Hematopoietic multipotent progenitor cell treated with erythropoietin and hydrocortisone succinate and interleukin-3 and kit ligand, for 4 days (in vitro differentiated cells): ENCODE measurements at regions not wholly inside any gene's neighbourhood (a gene's known extent, or its start where the extent isn't known, plus 50 kb on each side); places are given as distances from the start of the nearest gene placed in this dataset.

Experiments
- DNase-seq: peaks from one replicate; pipeline ENCODE4 v3.0.0-alpha.2; 2015

DNA sequence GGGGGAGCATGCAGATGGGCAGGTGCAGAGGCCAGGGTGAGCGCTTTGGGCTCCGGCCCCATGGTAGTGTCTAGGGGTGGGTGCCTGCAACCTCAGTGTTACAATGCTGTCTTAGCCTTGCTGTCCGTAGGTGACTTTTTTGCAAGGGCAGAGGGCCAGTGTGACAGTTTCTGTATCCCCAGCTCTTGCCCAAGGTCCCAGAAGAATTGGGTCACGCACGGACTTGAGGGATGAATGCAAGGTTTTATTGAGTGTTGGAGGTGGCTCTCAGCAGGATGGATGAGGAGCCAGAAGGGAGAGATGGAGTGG is 492.5 kb downstream of the AGTPBP1 start:
- DNase-seq: no peak

DNA sequence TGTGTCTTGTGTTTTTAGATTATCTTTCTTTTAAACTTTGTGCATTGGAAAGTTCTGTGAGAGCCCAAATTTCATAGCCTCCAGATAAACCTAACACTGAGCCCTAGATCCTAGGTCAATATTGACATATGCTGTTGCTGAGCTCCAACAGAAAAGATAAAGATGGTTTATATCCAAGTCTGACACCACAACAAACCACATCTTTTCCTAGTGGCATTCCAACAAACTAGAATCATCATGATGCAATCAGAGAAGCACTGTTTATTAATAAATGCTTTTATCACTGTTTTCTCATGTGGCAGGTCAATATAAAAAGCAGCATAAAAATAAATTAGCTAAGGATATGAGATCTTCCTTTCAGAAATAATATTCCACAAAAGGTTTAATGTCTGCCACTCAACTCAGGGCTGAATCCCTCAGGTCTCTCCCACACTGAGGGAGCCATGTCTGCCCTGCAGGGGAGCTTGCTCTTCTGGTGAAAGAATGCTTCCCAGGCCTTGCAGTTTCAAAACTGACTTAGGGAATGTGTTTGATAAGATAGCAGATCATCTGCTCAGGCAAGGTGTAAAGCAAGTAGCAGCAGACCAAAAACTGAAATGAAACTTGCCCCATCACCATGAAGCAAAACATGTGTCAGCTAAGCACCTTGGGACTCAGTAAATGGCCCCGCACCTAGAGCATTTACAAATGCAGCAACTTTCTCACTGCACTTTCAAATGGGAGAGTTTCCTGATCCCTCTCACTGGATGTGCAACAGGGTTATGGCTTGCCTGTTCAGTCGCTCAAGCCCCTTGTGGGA is 493.0 kb downstream of the AGTPBP1 start:
- DNase-seq: no peak

GRCh38 chr9:85246541-85246940 is 495.2 kb downstream of the AGTPBP1 start:
- DNase-seq: no peak

DNA sequence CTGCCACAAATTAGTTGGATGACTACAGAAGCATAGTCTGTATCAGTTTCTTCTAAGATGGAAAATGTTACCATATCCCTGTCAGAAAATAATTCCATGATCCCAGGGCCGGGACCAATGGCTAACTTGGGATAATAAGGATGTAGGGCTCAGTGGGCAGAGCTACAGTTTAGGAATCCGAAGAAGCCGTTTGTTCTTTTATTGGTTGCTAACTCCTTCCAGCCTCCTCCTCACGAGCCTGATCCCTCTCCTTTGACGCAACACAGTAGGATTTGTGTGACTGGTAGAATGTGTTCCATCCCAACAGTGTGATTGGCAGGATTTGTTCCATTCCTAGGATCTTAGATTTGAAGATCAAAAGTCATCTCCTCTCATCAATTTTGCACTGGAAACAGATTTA is 496.9 kb downstream of the AGTPBP1 start:
- no peak for DNase-seq

- DNase-seq: no peak
Observed at GRCh38 chr9:85243977-85244376, 497.8 kb downstream of the AGTPBP1 start.

DNA sequence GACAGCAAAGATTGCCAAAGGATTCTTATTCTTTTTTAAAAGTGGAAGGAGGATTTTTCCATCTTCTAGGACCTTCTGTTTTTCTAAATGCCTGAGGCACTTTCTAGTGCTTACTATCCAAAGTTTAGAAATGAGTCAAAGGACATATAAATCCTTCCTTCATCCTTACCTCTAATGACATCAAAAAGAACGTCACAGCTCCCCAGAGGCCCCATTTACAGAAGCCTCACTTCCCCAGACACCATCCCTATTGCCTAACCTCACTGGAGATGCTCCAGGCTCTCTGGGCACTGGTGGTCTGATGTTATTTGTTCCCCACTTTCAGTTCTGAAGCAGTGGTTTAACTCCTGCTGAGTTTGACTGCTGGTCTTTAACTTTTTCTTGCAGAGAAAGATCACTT is 504.3 kb downstream of the AGTPBP1 start:
- no peak for DNase-seq

DNA sequence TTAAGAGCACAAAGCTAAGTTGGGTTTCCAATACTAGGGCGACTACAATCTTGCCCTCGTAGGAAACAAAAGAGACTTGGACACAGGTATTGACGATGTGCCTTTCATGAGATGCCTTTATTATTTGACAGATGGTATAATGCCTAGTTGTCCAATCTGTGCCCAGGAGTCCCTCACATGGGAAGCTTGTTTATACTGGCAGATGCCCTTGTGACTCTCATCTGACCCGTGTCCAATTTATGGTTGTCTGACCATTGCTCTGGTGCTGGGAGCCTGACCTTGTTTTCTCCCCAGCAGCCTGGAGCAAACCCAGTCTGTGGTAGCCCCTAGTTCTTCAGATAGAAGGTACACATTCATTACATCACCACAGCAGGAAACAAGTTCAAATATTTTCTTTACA is 511.7 kb downstream of the AGTPBP1 start:
- no peak for DNase-seq

- no peak for DNase-seq
Observed at GRCh38 chr9:85228111-85228855, 513.5 kb downstream of the AGTPBP1 start.

DNA sequence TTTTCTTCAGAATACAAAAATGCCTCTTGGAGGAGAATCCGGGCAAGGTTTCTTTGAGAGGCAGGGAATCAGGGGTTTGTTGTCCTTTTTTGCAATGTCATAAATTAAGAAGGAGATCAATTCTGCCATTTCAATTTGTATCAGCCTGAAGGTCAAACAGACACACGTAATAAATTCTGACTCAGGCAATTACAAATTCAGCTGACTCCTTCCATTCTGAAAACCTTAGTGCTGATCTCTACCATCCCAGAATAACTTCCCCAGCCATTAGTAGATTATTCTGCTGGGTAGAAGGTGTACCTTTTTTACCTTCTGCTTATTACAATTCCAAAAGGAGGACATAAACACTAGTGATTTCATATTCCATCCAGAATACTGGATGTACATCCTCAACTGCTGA is 516.6 kb downstream of the AGTPBP1 start:
- DNase-seq: no peak

- DNase-seq: no peak
Observed at GRCh38 chr9:85224729-85225128, 517.0 kb downstream of the AGTPBP1 start.

DNA sequence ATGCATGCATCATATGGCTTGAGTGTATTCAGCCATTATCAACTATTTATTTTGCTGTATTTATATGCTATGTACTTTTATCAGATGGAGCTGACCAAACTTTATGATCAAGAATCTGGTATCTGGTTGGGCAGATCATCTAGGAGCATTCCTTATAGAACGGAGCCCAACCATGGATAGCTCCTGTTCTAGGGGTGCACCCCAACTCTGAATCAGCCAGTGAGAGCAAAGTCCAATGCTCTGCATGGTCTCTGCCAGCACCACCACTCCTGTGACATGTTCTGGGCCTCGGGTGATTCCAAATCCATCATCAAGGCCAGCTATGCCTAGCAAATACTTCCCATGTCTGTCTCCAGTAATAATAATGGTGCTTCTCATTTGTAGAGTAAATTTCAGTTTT is 517.5 kb downstream of the AGTPBP1 start:
- DNase-seq: no peak

GRCh38 chr9:85223506-85224125 is 518.1 kb downstream of the AGTPBP1 start:
- no peak for DNase-seq

DNA sequence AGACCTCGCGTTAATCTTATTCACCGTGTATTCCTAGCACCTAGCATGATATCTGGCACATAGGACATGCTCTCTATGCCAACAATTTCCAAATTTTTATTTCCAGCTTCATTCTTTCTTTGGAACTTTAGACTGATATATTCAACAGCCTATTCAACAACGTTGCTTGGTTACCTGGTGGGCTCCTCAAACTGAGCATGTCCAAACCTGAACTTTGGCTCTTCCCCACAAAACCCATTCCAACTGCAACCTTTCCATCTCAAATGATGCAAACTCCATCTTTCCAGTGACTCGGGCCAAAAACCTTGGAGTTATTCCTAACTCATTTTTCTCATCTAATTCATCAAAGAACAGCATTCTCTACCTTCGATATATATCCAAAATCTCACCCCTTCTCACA is 525.2 kb downstream of the AGTPBP1 start:
- no peak for DNase-seq

GRCh38 chr9:85215961-85216360 is 525.8 kb downstream of the AGTPBP1 start:
- DNase-seq: no peak

DNA sequence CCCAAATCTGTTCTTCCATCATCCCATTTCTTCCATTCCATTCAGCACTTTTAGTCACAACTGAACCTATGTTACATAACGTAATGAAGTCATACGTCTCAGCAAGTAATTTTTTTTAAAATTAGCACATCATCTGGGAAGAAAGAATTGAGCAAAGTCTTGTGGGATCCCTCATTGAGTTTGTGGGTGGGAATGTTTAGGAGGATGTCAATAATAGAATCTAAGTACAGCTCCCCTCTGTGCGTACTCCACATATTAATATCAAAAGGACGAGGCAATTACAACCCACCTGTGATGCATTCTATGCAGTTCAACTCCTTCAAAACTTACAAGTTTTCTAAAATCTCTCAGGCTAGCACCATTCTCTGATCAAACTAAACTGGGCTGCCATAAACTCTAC is 526.3 kb downstream of the AGTPBP1 start:
- DNase-seq: no peak

DNA sequence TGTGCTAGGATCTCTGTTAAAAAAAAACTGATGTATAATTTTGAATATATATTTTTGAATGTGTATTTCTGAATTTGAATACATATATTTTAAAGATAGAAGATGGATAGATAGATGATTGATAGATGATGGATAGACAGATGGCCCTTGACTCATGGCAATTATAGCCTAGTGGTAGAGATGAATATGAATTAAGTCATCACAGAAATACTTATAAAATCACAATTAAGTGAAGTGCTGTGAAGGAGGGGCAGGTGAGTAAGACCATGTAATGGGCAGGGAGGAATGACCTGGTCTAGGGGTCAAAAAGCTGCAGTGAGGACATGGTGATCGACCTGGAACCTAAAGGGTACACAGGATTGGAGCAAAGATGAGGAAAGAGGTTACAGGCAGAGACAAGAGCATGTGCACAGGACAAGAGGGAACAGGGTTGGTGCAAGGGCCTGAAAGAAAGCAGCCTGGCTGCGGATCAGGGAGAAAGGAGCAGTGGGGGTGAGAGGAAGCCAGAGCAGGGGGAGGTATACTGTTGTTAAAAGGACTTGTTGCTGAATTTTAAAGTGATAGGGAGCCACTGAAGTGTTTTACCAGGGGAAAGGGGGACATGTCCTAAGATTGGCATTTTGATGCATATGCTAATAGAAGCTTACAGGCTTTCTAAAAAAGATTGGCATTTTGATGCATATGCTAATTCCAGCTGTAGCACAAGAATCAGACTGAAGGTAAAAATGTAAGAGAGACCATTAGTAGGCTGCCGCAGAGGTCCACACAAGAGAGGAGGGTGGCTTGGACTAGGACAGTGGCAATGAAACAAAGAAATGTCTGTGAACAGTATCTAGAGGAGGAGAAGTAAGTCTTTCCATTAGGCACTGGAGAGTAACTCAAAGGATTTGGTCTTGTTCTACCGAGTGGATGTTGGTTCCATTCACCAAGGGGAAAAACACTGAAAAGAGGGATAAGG is 527.8 kb downstream of the AGTPBP1 start:
- no peak for DNase-seq

DNA sequence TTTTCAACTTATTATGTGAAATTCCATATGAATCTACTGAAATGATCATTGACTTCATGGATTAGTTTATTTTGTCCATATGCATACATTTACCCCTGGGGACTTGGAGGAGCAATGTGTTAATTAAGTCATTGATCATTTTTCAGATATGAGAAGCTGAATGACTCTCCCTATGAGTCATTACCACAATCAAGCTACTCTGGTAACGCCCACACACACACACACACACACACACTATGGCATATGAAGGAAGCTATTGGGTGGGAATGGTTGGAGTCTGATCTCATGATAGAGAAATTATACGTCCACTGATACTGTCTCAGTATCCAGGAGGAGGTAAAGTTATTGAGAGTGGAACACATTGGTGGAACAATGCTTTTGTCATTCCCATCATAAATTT is 528.9 kb downstream of the AGTPBP1 start:
- DNase-seq: peak; percentile 30

- DNase-seq: no peak
Observed at GRCh38 chr9:85212209-85212608, 529.5 kb downstream of the AGTPBP1 start.

GRCh38 chr9:85208666-85209065 is 533.1 kb downstream of the AGTPBP1 start:
- no peak for DNase-seq

DNA sequence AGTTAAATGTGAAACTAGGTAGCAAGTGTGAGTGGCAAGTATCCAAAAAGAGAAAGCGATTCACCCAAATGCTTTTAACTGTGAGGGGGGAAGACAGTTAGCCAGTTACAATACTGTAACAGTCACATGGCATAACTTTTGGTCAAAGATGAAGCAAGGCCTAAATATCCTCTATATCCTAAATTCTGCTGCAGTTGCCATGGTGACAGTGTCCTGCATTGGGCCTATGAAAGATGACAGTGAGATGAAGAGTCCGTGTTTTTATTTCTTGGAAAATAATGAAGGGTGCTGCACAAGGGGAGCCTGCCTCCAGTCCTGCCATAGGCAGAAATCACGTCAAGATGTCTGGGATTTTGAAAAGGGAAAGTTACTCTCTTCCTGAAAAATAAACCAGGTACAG is 534.6 kb downstream of the NTRK2 start:
- no peak for DNase-seq

GRCh38 chr9:85202596-85202995 is 533.1 kb downstream of the NTRK2 start:
- DNase-seq: no peak

GRCh38 chr9:85200726-85201404 is 531.3 kb downstream of the NTRK2 start:
- DNase-seq: no peak
